Urinary bladder (tissue), 3 donors: ENCODE measurements at regions not wholly inside any gene's neighbourhood (a gene's known extent, or its start where the extent isn't known, plus 50 kb on each side); places are given as distances from the start of the nearest gene placed in this dataset.
"Not testable (repeated sequence)": the region's sequence is repeated elsewhere in the genome, so short reads cannot be mapped to it uniquely, and the experiment has no call there.

Experiments used
- DNase-seq: peaks from one replicate; pipeline ENCODE4 v3.0.0-alpha.2; 2015; ENCODE audit errors: extremely low spot score
- H3K27ac ChIP-seq: one replicate; pipeline ENCODE4 v1.5.1; 2013; ENCODE audit warnings: low read depth, mild to moderate bottlenecking, moderate library complexity
- H3K36me3 ChIP-seq: one replicate; pipeline ENCODE4 v1.6.1; 2013; ENCODE audit warnings: mild to moderate bottlenecking, moderate library complexity; ENCODE audit not compliant: insufficient read depth
- H3K4me1 ChIP-seq: one replicate; pipeline ENCODE4 v1.6.1; 2013; ENCODE audit warnings: mild to moderate bottlenecking, moderate library complexity; ENCODE audit not compliant: insufficient read depth
- H3K4me3 ChIP-seq: one replicate; pipeline ENCODE4 v1.5.1; 2013; ENCODE audit warnings: low read depth, low read length
- WGBS: extraction: QIAGEN DNeasy Blood & Tissue Kit; methylation state at CpG from one replicate; pipeline ENCODE4 v1.1.7; 2013; 5-methylcytosine and 5-hydroxymethylcytosine counted together
- donor health status: healthy with polysubstance abuse.
- donor health status: healthy.

GRCh38 chr7:69282946-69283345, 315.3 kb upstream of the AUTS2 start:
- H3K4me3 ChIP-seq: no peak overlapping the region
- H3K36me3 ChIP-seq: no peaks in the 10 kb centered on the region
- 63% methylated on average over 3 of the region's 3 CpGs for WGBS
- H3K4me1 ChIP-seq: peaks cover 2% of the 10 kb centered on the region
- no peak for DNase-seq
- H3K27ac ChIP-seq: no peak overlapping the region

GRCh38 chr7:69283421-69283820, 314.9 kb upstream of the AUTS2 start:
- WGBS: 74% methylated on average over 8 of the region's 8 CpGs
- Histone ChIP-seq H3K36me3 (no peaks in the 10 kb centered on the region), H3K4me3 (no peak overlapping the region), H3K27ac (no peak overlapping the region), H3K4me1 (peaks cover 2% of the 10 kb centered on the region)
- no peak for DNase-seq

- no peak overlapping the region for H3K27ac ChIP-seq
- no peak for DNase-seq
- H3K4me3 ChIP-seq: no peak overlapping the region
- H3K36me3 ChIP-seq: no peaks in the 10 kb centered on the region
- peaks cover 2% of the 10 kb centered on the region for H3K4me1 ChIP-seq
Observed at GRCh38 chr7:69285854-69286253, 312.4 kb upstream of the AUTS2 start.

- H3K4me3 ChIP-seq: no peak overlapping the region
- no peaks in the 10 kb centered on the region for H3K4me1 ChIP-seq
- WGBS: 51% methylated on average over 3 of the region's 3 CpGs
- DNase-seq: no peak
- no peaks in the 10 kb centered on the region for H3K36me3 ChIP-seq
- no peak overlapping the region for H3K27ac ChIP-seq
Observed at GRCh38 chr7:69295977-69296376, 302.3 kb upstream of the AUTS2 start.

GRCh38 chr7:69301253-69301652, 297.0 kb upstream of the AUTS2 start:
- no peak for DNase-seq
- Histone ChIP-seq H3K27ac (no peak overlapping the region), H3K36me3 (no peaks in the 10 kb centered on the region), H3K4me3 (no peak overlapping the region), H3K4me1 (no peaks in the 10 kb centered on the region)
- 47% methylated on average over 3 of the region's 3 CpGs for WGBS

GRCh38 chr7:69309601-69310000, 288.7 kb upstream of the AUTS2 start:
- H3K4me3 ChIP-seq: no peak overlapping the region
- no peak for DNase-seq
- no peaks in the 10 kb centered on the region for H3K4me1 ChIP-seq
- 84% methylated on average over 1 of the region's 1 CpG for WGBS
- H3K27ac ChIP-seq: no peak overlapping the region
- no peaks in the 10 kb centered on the region for H3K36me3 ChIP-seq

GRCh38 chr7:69311489-69311888, 286.8 kb upstream of the AUTS2 start:
- Histone ChIP-seq H3K4me1 (no peaks in the 10 kb centered on the region), H3K27ac (no peak overlapping the region), H3K4me3 (no peak overlapping the region), H3K36me3 (no peaks in the 10 kb centered on the region)
- no peak for DNase-seq
- WGBS: 92% methylated on average over 1 of the region's 1 CpG

- not testable (repeated sequence) for H3K4me3 ChIP-seq
Observed at GRCh38 chr7:69313852-69314251, 284.4 kb upstream of the AUTS2 start.

GRCh38 chr7:69318794-69319193, 279.5 kb upstream of the AUTS2 start:
- Histone ChIP-seq H3K27ac (no peak overlapping the region), H3K36me3 (no peaks in the 10 kb centered on the region), H3K4me3 (no peak overlapping the region), H3K4me1 (no peaks in the 10 kb centered on the region)
- 67% methylated on average over 10 of the region's 10 CpGs for WGBS
- DNase-seq: no peak

More at GRCh38 chr7:69313852-69314251, 284.4 kb upstream of the AUTS2 start:
- H3K27ac ChIP-seq, H3K4me1 ChIP-seq, H3K36me3 ChIP-seq, DNase-seq: not testable (repeated sequence)
- WGBS: 98% methylated on average over 4 of the region's 4 CpGs

- H3K27ac ChIP-seq: no peak overlapping the region
- 72% methylated on average over 5 of the region's 5 CpGs for WGBS
- no peaks in the 10 kb centered on the region for H3K36me3 ChIP-seq
- no peaks in the 10 kb centered on the region for H3K4me1 ChIP-seq
- H3K4me3 ChIP-seq: no peak overlapping the region
- no peak for DNase-seq
Observed at GRCh38 chr7:69328516-69328915, 269.8 kb upstream of the AUTS2 start.

GRCh38 chr7:69334701-69335100, 263.6 kb upstream of the AUTS2 start:
- no peak for DNase-seq
- no peaks in the 10 kb centered on the region for H3K36me3 ChIP-seq
- H3K27ac ChIP-seq: no peak overlapping the region
- 71% methylated on average over 3 of the region's 3 CpGs for WGBS
- H3K4me1 ChIP-seq: no peaks in the 10 kb centered on the region
- H3K4me3 ChIP-seq: no peak overlapping the region

- H3K4me1 ChIP-seq: no peaks in the 10 kb centered on the region
- H3K27ac ChIP-seq: no peak overlapping the region
- no peaks in the 10 kb centered on the region for H3K36me3 ChIP-seq
- no peak overlapping the region for H3K4me3 ChIP-seq
- WGBS: 93% methylated on average over 8 of the region's 8 CpGs
- no peak for DNase-seq
Observed at GRCh38 chr7:69335331-69335730, 262.9 kb upstream of the AUTS2 start.

- WGBS: 89% methylated on average over 3 of the region's 3 CpGs
- no peaks in the 10 kb centered on the region for H3K4me1 ChIP-seq
Observed at GRCh38 chr7:69336976-69337375, 261.3 kb upstream of the AUTS2 start.

GRCh38 chr7:69338144-69338543, 260.1 kb upstream of the AUTS2 start:
- no peak for DNase-seq
- Histone ChIP-seq H3K4me3 (no peak overlapping the region), H3K36me3 (no peaks in the 10 kb centered on the region), H3K27ac (no peak overlapping the region), H3K4me1 (no peaks in the 10 kb centered on the region)
- 18% methylated on average over 8 of the region's 8 CpGs for WGBS

More at GRCh38 chr7:69336976-69337375, 261.3 kb upstream of the AUTS2 start:
- Histone ChIP-seq H3K4me3 (no peak overlapping the region), H3K36me3 (no peaks in the 10 kb centered on the region), H3K27ac (no peak overlapping the region)
- DNase-seq: no peak

- no peaks in the 10 kb centered on the region for H3K36me3 ChIP-seq
- H3K4me1 ChIP-seq: no peaks in the 10 kb centered on the region
- H3K27ac ChIP-seq: no peak overlapping the region
- H3K4me3 ChIP-seq: no peak overlapping the region
- DNase-seq: no peak
- 95% methylated on average over 1 of the region's 1 CpG for WGBS
Observed at GRCh38 chr7:69341288-69341687, 257.0 kb upstream of the AUTS2 start.
